ENCODE measurements at regions not wholly inside any gene's neighbourhood (a gene's known extent, or its start where the extent isn't known, plus 50 kb on each side); places are given as distances from the start of the nearest gene placed in this dataset.

- H3K36me3 ChIP-seq (replicated peaks in 1 of 2; ENCODE audit: control insufficient read depth in 1 of 2, insufficient read depth in 2 of 2, low read length in 1 of 2) = no peaks in the 10 kb centered on the region
Measured at GRCh38 chr5:123855609-123856008, 343.6 kb downstream of the CSNK1G3 start.

GRCh38 chr5:123845356-123846100, 333.6 kb downstream of the CSNK1G3 start:
- Histone ChIP-seq H3K4me1 (ENCODE audit: control insufficient read depth in 1 of 2, insufficient read depth in 2 of 2, low read depth in 1 of 2, low read length in 1 of 2) (no peaks in the 10 kb centered on the region; a peak in 1 of 4 replicates), H3K27ac (ENCODE audit: low read depth in 2 of 2, low read length in 1 of 2) (no peak overlapping the region), H3K36me3 (replicated peaks in 1 of 2; ENCODE audit: control insufficient read depth in 1 of 2, insufficient read depth in 2 of 2, low read length in 1 of 2) (no peaks in the 10 kb centered on the region), H2AFZ (ENCODE audit: low read depth) (no peak overlapping the region), H3K79me2 (ENCODE audit: insufficient read depth) (no peaks in the 10 kb centered on the region), H3F3A (replicated peaks; ENCODE audit: insufficient read depth) (no peaks in the 10 kb centered on the region), H3K9ac (no peak overlapping the region), H3K4me2 (no peak overlapping the region), H4K20me1 (ENCODE audit: insufficient read depth) (no peaks in the 10 kb centered on the region), H3K4me3 (ENCODE audit: low read depth in 2 of 2, low read length in 1 of 2) (no peak overlapping the region), H3K9me2 (no peaks in the 10 kb centered on the region), H3K27me3 (ENCODE audit: insufficient read depth) (no peaks in the 10 kb centered on the region), H3K9me3 (peaks cover 6% of the 10 kb centered on the region; the same call in 1 of the 2 replicates)
- ChIA-PET POLR2A (no interaction called here), CTCF (interaction anchor here (1.3 kb wide), 1 partner anchor 32 kb away, joined by 3 read pairs; no protein-coding TSS in a partner anchor)
- 85% methylated on average over 6 of the region's 6 CpGs for WGBS (ENCODE audit: low lambda C conversion rate)
- no peak for TF ChIP-seq ELF1 (IDR thresholded peaks at IDR 0.05)
- no peak for TF ChIP-seq FOXJ3 (CRISPR knock-in tag; IDR thresholded peaks at IDR 0.05)
- TF ChIP-seq FOSL2 (IDR thresholded peaks at IDR 0.05; ENCODE audit: borderline replicate concordance, low read depth) = no peak
- TF ChIP-seq RXRA (IDR thresholded peaks at IDR 0.05; ENCODE audit: borderline replicate concordance, low read depth) = no peak
- TF ChIP-seq TEAD4 (IDR thresholded peaks at IDR 0.05; ENCODE audit: borderline replicate concordance, insufficient read depth) = no peak
- no peak for TF ChIP-seq JUND (IDR thresholded peaks at IDR 0.05)
- TF ChIP-seq POLR2AphosphoS5 (IDR thresholded peaks at IDR 0.05; ENCODE audit: low read depth, low read length) = no peak
- no peak for TF ChIP-seq USF2 (IDR thresholded peaks at IDR 0.05; ENCODE audit: borderline replicate concordance, low read depth, low read length)
- no peak for TF ChIP-seq SIN3A (IDR thresholded peaks at IDR 0.05; ENCODE audit: borderline replicate concordance, low read depth, low read length)
- TF ChIP-seq NRF1 (IDR thresholded peaks at IDR 0.05; ENCODE audit: low read depth, low read length) = no peak
- TF ChIP-seq GABPA (IDR thresholded peaks at IDR 0.05; ENCODE audit: low read depth) = no peak
- no peak for DNase-seq

More at GRCh38 chr5:123855609-123856008, 343.6 kb downstream of the CSNK1G3 start:
- Histone ChIP-seq H3K4me3 (ENCODE audit: low read depth in 2 of 2, low read length in 1 of 2) (no peak overlapping the region), H3K9ac (no peak overlapping the region), H3K4me1 (ENCODE audit: control insufficient read depth in 1 of 2, insufficient read depth in 2 of 2, low read depth in 1 of 2, low read length in 1 of 2) (no peaks in the 10 kb centered on the region), H3K79me2 (ENCODE audit: insufficient read depth) (no peaks in the 10 kb centered on the region), H4K20me1 (ENCODE audit: insufficient read depth) (no peaks in the 10 kb centered on the region), H3K27ac (ENCODE audit: low read depth in 2 of 2, low read length in 1 of 2) (no peak overlapping the region), H3K4me2 (no peak overlapping the region), H3K9me2 (no peaks in the 10 kb centered on the region), H3K9me3 (no peaks in the 10 kb centered on the region), H2AFZ (ENCODE audit: low read depth) (no peak overlapping the region), H3F3A (replicated peaks; ENCODE audit: insufficient read depth) (no peaks in the 10 kb centered on the region), H3K27me3 (ENCODE audit: insufficient read depth) (no peaks in the 10 kb centered on the region)
- ChIA-PET POLR2A (no interaction called here), CTCF (no interaction called here)
- no peak for TF ChIP-seq ZBTB33 (IDR thresholded peaks at IDR 0.05; ENCODE audit: borderline replicate concordance, low read depth)
- TF ChIP-seq RAD21 (IDR thresholded peaks at IDR 0.05; ENCODE audit: low read length) = no peak
- TF ChIP-seq USF2 (IDR thresholded peaks at IDR 0.05; ENCODE audit: borderline replicate concordance, low read depth, low read length) = no peak
- no peak for TF ChIP-seq GATA2 (CRISPR knock-in tag; IDR thresholded peaks at IDR 0.05)
- no peak for TF ChIP-seq TCF12 (IDR thresholded peaks at IDR 0.05)
- DNase-seq = no peak

All from SK-N-SH (cell line).